Mucosa of descending colon (tissue), 3 donors: ENCODE measurements at regions not wholly inside any gene's neighbourhood (a gene's known extent, or its start where the extent isn't known, plus 50 kb on each side); places are given as distances from the start of the nearest gene placed in this dataset.
"Not testable (repeated sequence)": the region's sequence is repeated elsewhere in the genome, so short reads cannot be mapped to it uniquely, and the experiment has no call there.

Source experiments
- ATAC-seq: fragments of 200-7000 bp; cut with Tn5 transposase; one replicate; pipeline ENCODE4 v1.9.1; 2020; ENCODE audit warnings: mild to moderate bottlenecking, moderate library complexity
- DNase-seq, 3 donors: peaks; one replicate each; pipeline ENCODE4 v3.0.0-alpha.2; 2020
- H3K36me3 ChIP-seq: fragments of 200-600 bp; one replicate; pipeline ENCODE4 v1.8.0; 2021; ENCODE audit warnings: low read depth, mild to moderate bottlenecking
- H3K4me1 ChIP-seq: fragments of 200-600 bp; one replicate; pipeline ENCODE4 v1.8.0; 2021; ENCODE audit warnings: low read depth, mild to moderate bottlenecking
- H3K4me3 ChIP-seq: fragments of 200-600 bp; one replicate; pipeline ENCODE4 v1.8.0; 2021; ENCODE audit warnings: mild to moderate bottlenecking
- H3K9me3 ChIP-seq: fragments of 200-600 bp; one replicate; pipeline ENCODE4 v1.8.0; 2021; ENCODE audit warnings: mild to moderate bottlenecking
- CTCF ChIP-seq: fragments of 200-600 bp; IDR thresholded peaks from one replicate; pipeline ENCODE4 v1.8.0; 2022; ENCODE audit warnings: antibody characterized with exemption, mild to moderate bottlenecking
- intact Hi-C, 2 donors: fragments of 100-400 bp; cut with DNase I in 1 of 2; cut with micrococcal nuclease in 1 of 2; formaldehyde crosslinking; loops; one replicate each; pipeline versions ENCODE4 v1.11.0 to v1.11.1; 2022; cut with DNase I, micrococcal nuclease
- donor health status: DM: no; HTN: no; CAD: no; lungs with moderate emphysema.
- donor health status: DM: no; HTN: no; CAD: no.
- donor health status: DM: no; HTN: yes; CAD: no.

GRCh38 chr3:153400641-153401040, 238.6 kb downstream of the RAP2B start:
- no peak for ATAC-seq
- intact Hi-C loops: no loop called here
- no peaks in the 10 kb centered on the region for H3K9me3 ChIP-seq
- no peak overlapping the region for H3K4me3 ChIP-seq
- TF ChIP-seq CTCF: no peak
- no peak for DNase-seq
- H3K36me3 ChIP-seq: no peaks in the 10 kb centered on the region
- H3K4me1 ChIP-seq: no peaks in the 10 kb centered on the region

GRCh38 chr3:153404157-153404556, 242.1 kb downstream of the RAP2B start:
- H3K4me3 ChIP-seq: no peak overlapping the region
- H3K36me3 ChIP-seq: no peaks in the 10 kb centered on the region
- DNase-seq: no peak
- intact Hi-C loops: no loop called here
- no peak for ATAC-seq
- TF ChIP-seq CTCF: no peak
- no peaks in the 10 kb centered on the region for H3K4me1 ChIP-seq
- no peaks in the 10 kb centered on the region for H3K9me3 ChIP-seq

- H3K4me1 ChIP-seq, H3K4me3 ChIP-seq, ATAC-seq, intact Hi-C loops, DNase-seq, H3K36me3 ChIP-seq, H3K9me3 ChIP-seq: not testable (repeated sequence)
These were observed 243.3 kb downstream of the RAP2B start for GRCh38 chr3:153405320-153405719.

GRCh38 chr3:153410517-153410916, 248.5 kb downstream of the RAP2B start:
- Histone ChIP-seq H3K4me1 (no peaks in the 10 kb centered on the region), H3K4me3 (no peak overlapping the region), H3K9me3 (no peaks in the 10 kb centered on the region), H3K36me3 (no peaks in the 10 kb centered on the region)
- TF ChIP-seq CTCF: no peak
- DNase-seq (no peak), ATAC-seq (no peak)
- intact Hi-C loops: no loop called here

DNA sequence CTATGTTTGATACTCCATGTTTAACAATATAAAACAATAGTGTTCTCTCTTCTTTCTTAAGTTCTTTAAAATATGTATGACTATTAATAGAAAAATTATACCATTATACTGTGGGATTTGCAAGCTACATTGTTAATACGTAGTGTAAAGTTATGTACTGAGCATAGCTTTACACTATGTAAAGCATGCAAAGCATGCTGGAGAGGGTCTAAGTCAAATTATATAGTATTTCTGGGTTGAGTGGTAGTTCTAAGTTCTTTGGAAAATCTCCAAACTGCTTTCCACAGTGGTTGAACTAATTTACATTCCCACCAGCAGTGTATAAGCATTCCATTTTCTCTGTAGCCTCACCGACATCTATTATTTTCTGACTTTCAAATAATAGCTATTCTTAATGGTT, 253.0 kb downstream of the RAP2B start:
- ATAC-seq: no peak
- H3K4me3 ChIP-seq: no peak overlapping the region
- TF ChIP-seq CTCF: no peak

DNA sequence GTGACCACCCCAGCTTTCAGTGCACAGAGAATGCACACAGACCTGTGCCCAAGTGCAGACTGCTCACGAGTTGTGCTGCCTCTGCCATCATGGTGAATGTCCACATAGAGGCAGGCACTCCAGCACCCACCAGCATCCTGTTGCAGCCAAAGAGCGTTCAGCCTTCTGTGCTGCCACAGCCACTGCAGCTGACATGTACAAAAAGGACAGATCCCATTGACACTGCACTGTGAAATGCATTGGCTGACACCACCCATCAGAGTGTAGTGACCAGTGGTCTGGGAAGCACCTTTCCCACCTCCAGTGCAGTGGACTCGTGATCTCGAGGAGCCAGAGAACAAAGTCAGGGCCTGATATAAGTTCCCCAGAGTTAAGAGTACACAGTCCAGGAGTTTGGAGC, 260.3 kb downstream of the RAP2B start:
- intact Hi-C loops: no loop called here
- Histone ChIP-seq H3K36me3 (no peaks in the 10 kb centered on the region), H3K4me1 (no peaks in the 10 kb centered on the region), H3K9me3 (peaks cover 44% of the 10 kb centered on the region), H3K4me3 (no peak overlapping the region)
- ATAC-seq (no peak), DNase-seq (no peak)
- TF ChIP-seq CTCF: no peak

More for the DNA sequence above, 253.0 kb downstream of the RAP2B start:
- no peak for DNase-seq
- H3K9me3 ChIP-seq: peaks cover 13% of the 10 kb centered on the region
- no peaks in the 10 kb centered on the region for H3K4me1 ChIP-seq
- no peaks in the 10 kb centered on the region for H3K36me3 ChIP-seq
- intact Hi-C loops: no loop called here

DNA sequence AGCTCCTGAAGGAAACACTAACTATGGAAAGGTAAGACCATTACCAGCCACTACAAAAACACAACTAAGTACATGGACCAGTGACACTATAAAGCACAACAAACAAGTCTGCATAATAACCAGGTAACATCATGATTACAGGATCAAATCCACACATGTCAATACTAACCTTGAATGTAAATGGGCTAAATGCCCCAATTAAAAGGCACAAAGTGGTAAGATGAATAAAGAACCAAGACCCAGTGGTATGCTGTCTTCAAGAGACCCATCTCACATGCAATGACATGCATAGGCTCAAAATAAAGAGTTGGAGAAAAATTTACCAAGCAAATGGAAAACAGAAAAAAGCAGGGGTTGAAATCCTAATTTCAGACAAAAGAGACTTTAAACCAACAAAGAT, 261.8 kb downstream of the RAP2B start:
- H3K36me3 ChIP-seq, H3K4me3 ChIP-seq, intact Hi-C loops, H3K4me1 ChIP-seq, DNase-seq, ATAC-seq: not testable (repeated sequence)
- H3K9me3 ChIP-seq: peaks cover 37% of the 10 kb centered on the region
